Fibroblast of lung (primary cell): ENCODE measurements at regions not wholly inside any gene's neighbourhood (a gene's known extent, or its start where the extent isn't known, plus 50 kb on each side); places are given as distances from the start of the nearest gene placed in this dataset.

Source experiments
- DNase-seq, 2 donors: peaks; one replicate each; pipeline versions ENCODE4 v3.0.0 to v3.0.0-alpha.2; 2010; ENCODE audit warnings: low read depth in 2 of 2
- H2AFZ ChIP-seq: 2 replicates; pipeline ENCODE4 v1.5.1; 2012; ENCODE audit warnings: low read length, control low read depth, inconsistent platforms
- H3K27ac ChIP-seq: 2 replicates; pipeline ENCODE4 v1.5.1; 2011; ENCODE audit warnings: low read length, control low read depth; ENCODE audit not compliant: insufficient read depth
- H3K27me3 ChIP-seq: 2 replicates; pipeline ENCODE4 v1.5.1; 2011; ENCODE audit warnings: mild to moderate bottlenecking, low read length; ENCODE audit not compliant: control insufficient read depth, insufficient read depth
- H3K36me3 ChIP-seq: 2 replicates; pipeline ENCODE4 v1.5.1; 2011; ENCODE audit warnings: low read length; ENCODE audit not compliant: control insufficient read depth, insufficient read depth
- H3K4me1 ChIP-seq: 2 replicates; pipeline ENCODE4 v1.5.1; 2011; ENCODE audit warnings: low read length; ENCODE audit not compliant: control insufficient read depth, insufficient read depth; ENCODE audit errors: extremely low read depth
- H3K4me2 ChIP-seq: 2 replicates; pipeline ENCODE4 v1.5.1; 2011; ENCODE audit warnings: low read length, control low read depth; ENCODE audit not compliant: insufficient read depth; ENCODE audit errors: extremely low read depth
- H3K4me3 ChIP-seq, 4 experiments: fragments of 200-600 bp in 1 of 4; sonication (generic) in 1 of 4; replicated peaks in 1 of 4; 2 replicates each; pipeline ENCODE4 v1.5.1; 2011 to 2016; ENCODE audit warnings: low read length in 4 of 4, low read depth in 3 of 4, mild to moderate bottlenecking in 3 of 4, control low read depth in 2 of 4, inconsistent platforms in 1 of 4, mixed read lengths in 1 of 4; ENCODE audit not compliant: insufficient read depth in 1 of 4; ENCODE audit errors: control extremely low read depth in 1 of 4
- H3K79me2 ChIP-seq: 2 replicates; pipeline ENCODE4 v1.5.1; 2012; ENCODE audit warnings: mild to moderate bottlenecking, low read length, inconsistent platforms; ENCODE audit not compliant: control insufficient read depth, insufficient read depth
- H3K9ac ChIP-seq: 2 replicates; pipeline ENCODE4 v1.5.1; 2011; ENCODE audit warnings: mild to moderate bottlenecking, low read length, control low read depth; ENCODE audit not compliant: insufficient read depth
- H3K9me3 ChIP-seq: 2 replicates; pipeline ENCODE4 v1.5.1; 2012; ENCODE audit warnings: low read depth, low read length; ENCODE audit not compliant: control insufficient read depth, insufficient read depth
- H4K20me1 ChIP-seq: 2 replicates; pipeline ENCODE4 v1.5.1; 2011; ENCODE audit warnings: low read length; ENCODE audit not compliant: control insufficient read depth, insufficient read depth; ENCODE audit errors: extremely low read depth
- EZH2 ChIP-seq: IDR thresholded peaks from 2 replicates; pipeline ENCODE4 v1.5.1; 2012; ENCODE audit warnings: low read length, control low read depth, mild to moderate bottlenecking; ENCODE audit errors: missing control alignments
- TF ChIP-seq, protein P1 (sequence below), 2 donors: IDR thresholded peaks in 1 of 2; conservative IDR thresholded peaks in 1 of 2; 1 replicate in 1 of 2; 2 replicates in 1 of 2; pipeline ENCODE4 v1.5.1; 2011 to 2012; ENCODE audit warnings: low read length in 2 of 2, control low read depth in 1 of 2, inconsistent platforms in 1 of 2, low read depth in 1 of 2, mild to moderate bottlenecking in 1 of 2

DNA sequence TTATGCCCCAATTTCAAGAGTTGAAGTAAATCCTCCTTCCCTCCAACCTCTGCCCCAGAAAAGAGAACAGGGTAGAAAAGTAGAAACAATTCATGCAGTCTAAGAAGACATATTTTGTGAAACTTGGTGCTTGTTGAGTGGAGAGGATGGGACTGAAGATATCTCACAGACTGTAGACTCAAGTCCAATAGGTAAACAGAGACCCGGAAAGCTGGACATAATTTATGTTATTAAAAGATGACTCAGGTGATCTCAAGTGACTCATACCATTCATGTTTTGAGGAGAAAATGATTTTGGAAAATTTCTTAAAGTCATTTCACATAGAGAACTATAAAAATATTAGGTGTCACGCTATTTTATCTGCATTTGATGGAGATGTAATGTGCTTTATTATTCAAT is 203.1 kb upstream of the SOX9 start:
- Histone ChIP-seq H2AFZ (no peak overlapping the region), H3K9me3 (no peaks in the 10 kb centered on the region), H4K20me1 (no peaks in the 10 kb centered on the region), H3K9ac (no peak overlapping the region), H3K27ac (no peak overlapping the region), H3K36me3 (no peaks in the 10 kb centered on the region), H3K4me1 (no peaks in the 10 kb centered on the region), H3K4me2 (no peak overlapping the region), H3K4me3 (no peak overlapping the region), H3K27me3 (no peaks in the 10 kb centered on the region), H3K79me2 (no peaks in the 10 kb centered on the region)
- TF ChIP-seq, protein P1, sequence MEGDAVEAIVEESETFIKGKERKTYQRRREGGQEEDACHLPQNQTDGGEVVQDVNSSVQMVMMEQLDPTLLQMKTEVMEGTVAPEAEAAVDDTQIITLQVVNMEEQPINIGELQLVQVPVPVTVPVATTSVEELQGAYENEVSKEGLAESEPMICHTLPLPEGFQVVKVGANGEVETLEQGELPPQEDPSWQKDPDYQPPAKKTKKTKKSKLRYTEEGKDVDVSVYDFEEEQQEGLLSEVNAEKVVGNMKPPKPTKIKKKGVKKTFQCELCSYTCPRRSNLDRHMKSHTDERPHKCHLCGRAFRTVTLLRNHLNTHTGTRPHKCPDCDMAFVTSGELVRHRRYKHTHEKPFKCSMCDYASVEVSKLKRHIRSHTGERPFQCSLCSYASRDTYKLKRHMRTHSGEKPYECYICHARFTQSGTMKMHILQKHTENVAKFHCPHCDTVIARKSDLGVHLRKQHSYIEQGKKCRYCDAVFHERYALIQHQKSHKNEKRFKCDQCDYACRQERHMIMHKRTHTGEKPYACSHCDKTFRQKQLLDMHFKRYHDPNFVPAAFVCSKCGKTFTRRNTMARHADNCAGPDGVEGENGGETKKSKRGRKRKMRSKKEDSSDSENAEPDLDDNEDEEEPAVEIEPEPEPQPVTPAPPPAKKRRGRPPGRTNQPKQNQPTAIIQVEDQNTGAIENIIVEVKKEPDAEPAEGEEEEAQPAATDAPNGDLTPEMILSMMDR (conservative IDR thresholded peaks at IDR 0.05 in 1 of 2, IDR thresholded peaks at IDR 0.05 in 1 of 2; ENCODE audit: low read depth in 1 of 2, low read length in 2 of 2): no peak
- TF ChIP-seq EZH2: no peak
- DNase-seq: no peak

GRCh38 chr17:71919186-71919585 is 201.6 kb upstream of the SOX9 start:
- no peak overlapping the region for H3K27ac ChIP-seq
- no peaks in the 10 kb centered on the region for H3K27me3 ChIP-seq
- H3K4me1 ChIP-seq: no peaks in the 10 kb centered on the region
- no peak overlapping the region for H3K4me3 ChIP-seq
- H4K20me1 ChIP-seq: no peaks in the 10 kb centered on the region
- TF ChIP-seq EZH2: no peak
- TF ChIP-seq, protein P1 (conservative IDR thresholded peaks at IDR 0.05 in 1 of 2, IDR thresholded peaks at IDR 0.05 in 1 of 2; ENCODE audit: low read depth in 1 of 2, low read length in 2 of 2): no peak
- H3K36me3 ChIP-seq: no peaks in the 10 kb centered on the region
- no peak overlapping the region for H3K9ac ChIP-seq
- no peak overlapping the region for H2AFZ ChIP-seq
- no peaks in the 10 kb centered on the region for H3K9me3 ChIP-seq
- H3K79me2 ChIP-seq: no peaks in the 10 kb centered on the region
- H3K4me2 ChIP-seq: no peak overlapping the region
- peak in 1 of 2 donors; percentile 57 for DNase-seq

GRCh38 chr17:71919896-71920295 is 200.9 kb upstream of the SOX9 start:
- no peaks in the 10 kb centered on the region for H3K79me2 ChIP-seq
- H3K4me1 ChIP-seq: no peaks in the 10 kb centered on the region
- H2AFZ ChIP-seq: no peak overlapping the region
- no peak for TF ChIP-seq EZH2
- H3K4me2 ChIP-seq: no peak overlapping the region
- no peaks in the 10 kb centered on the region for H3K27me3 ChIP-seq
- H3K9ac ChIP-seq: no peak overlapping the region
- no peaks in the 10 kb centered on the region for H3K36me3 ChIP-seq
- H3K27ac ChIP-seq: no peak overlapping the region
- H3K4me3 ChIP-seq: no peak overlapping the region
- no peak for DNase-seq
- no peaks in the 10 kb centered on the region for H3K9me3 ChIP-seq
- H4K20me1 ChIP-seq: no peaks in the 10 kb centered on the region
